ENCODE measurements at regions not wholly inside any gene's neighbourhood (a gene's known extent, or its start where the extent isn't known, plus 50 kb on each side); places are given as distances from the start of the nearest gene placed in this dataset.

- TF ChIP-seq SRF (IDR thresholded peaks at IDR 0.05; ENCODE audit: low read depth) (no peak), SIN3A (IDR thresholded peaks at IDR 0.05; ENCODE audit: low read depth) (no peak)
These were observed 1131.5 kb downstream of the PCDH18 start for GRCh38 chr4:136400829-136401228.

All from HCT116 (cell line).